HUES6 (cell line): ENCODE measurements at regions not wholly inside any gene's neighbourhood (a gene's known extent, or its start where the extent isn't known, plus 50 kb on each side); places are given as distances from the start of the nearest gene placed in this dataset.

ENCODE experiments used
- H3K27ac ChIP-seq: 2 replicates; pipeline ENCODE4 v1.7.0; 2013; ENCODE audit warnings: low read depth, mild to moderate bottlenecking, low read length, inconsistent platforms
- H3K27me3 ChIP-seq: 2 replicates; pipeline ENCODE4 v1.6.1; 2013; ENCODE audit warnings: low read length; ENCODE audit not compliant: control insufficient read depth, insufficient read depth
- H3K36me3 ChIP-seq: 2 replicates; pipeline ENCODE4 v1.6.1; 2013; ENCODE audit warnings: low read length; ENCODE audit not compliant: control insufficient read depth, insufficient read depth
- H3K4me1 ChIP-seq: 2 replicates; pipeline ENCODE4 v1.6.1; 2013; ENCODE audit warnings: low read length; ENCODE audit not compliant: control insufficient read depth, insufficient read depth
- H3K4me3 ChIP-seq: 2 replicates; pipeline ENCODE4 v1.5.1; 2013; ENCODE audit warnings: low read depth, low read length
- H3K9ac ChIP-seq: one replicate; pipeline ENCODE4 v1.6.1; 2013; ENCODE audit warnings: mild to moderate bottlenecking, low read length
- H3K9me3 ChIP-seq: 2 replicates; pipeline ENCODE4 v1.6.1; 2013; ENCODE audit warnings: low read depth, low read length; ENCODE audit not compliant: control insufficient read depth, insufficient read depth

- no peaks in the 10 kb centered on the region for H3K4me1 ChIP-seq
- H3K36me3 ChIP-seq, result no peaks in the 10 kb centered on the region
- no peaks in the 10 kb centered on the region for H3K27me3 ChIP-seq
- H3K9ac ChIP-seq, result no peak overlapping the region
- no peak overlapping the region for H3K4me3 ChIP-seq
- no peak overlapping the region for H3K27ac ChIP-seq
- H3K9me3 ChIP-seq, result no peaks in the 10 kb centered on the region
Observed at GRCh38 chr2:67462738-67463496, 65.8 kb downstream of the ETAA1 start.

DNA sequence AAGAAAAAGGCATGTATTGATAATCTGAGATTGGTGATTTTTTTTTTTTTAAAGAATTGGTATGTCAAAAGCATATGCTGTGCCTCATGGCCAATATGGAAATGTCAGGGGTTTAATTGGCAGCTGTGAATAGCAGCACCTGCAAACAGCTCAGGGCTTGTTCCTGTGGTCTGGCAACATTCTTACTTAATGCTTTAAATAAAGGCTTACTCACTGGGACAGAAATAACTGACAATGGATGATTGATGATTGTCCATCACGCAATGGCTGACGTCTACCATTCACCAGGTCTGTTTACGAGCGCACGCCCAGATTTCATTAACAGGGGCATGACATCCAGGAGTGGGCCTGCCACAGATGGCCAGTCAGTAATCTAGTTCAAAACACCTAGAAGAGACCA lies 66.7 kb downstream of the ETAA1 start:
- H3K9ac ChIP-seq, result no peak overlapping the region
- no peak overlapping the region for H3K27ac ChIP-seq
- no peak overlapping the region for H3K4me3 ChIP-seq
- H3K36me3 ChIP-seq, result no peaks in the 10 kb centered on the region
- no peaks in the 10 kb centered on the region for H3K27me3 ChIP-seq
- no peaks in the 10 kb centered on the region for H3K4me1 ChIP-seq
- no peaks in the 10 kb centered on the region for H3K9me3 ChIP-seq

GRCh38 chr2:67465623-67466022 lies 68.5 kb downstream of the ETAA1 start:
- Histone ChIP-seq H3K36me3 (no peaks in the 10 kb centered on the region), H3K27me3 (no peaks in the 10 kb centered on the region), H3K9me3 (no peaks in the 10 kb centered on the region), H3K9ac (no peak overlapping the region), H3K4me3 (no peak overlapping the region), H3K27ac (no peak overlapping the region), H3K4me1 (no peaks in the 10 kb centered on the region)

GRCh38 chr2:67466734-67467133 lies 69.6 kb downstream of the ETAA1 start:
- no peak overlapping the region for H3K9ac ChIP-seq
- no peak overlapping the region for H3K27ac ChIP-seq
- no peaks in the 10 kb centered on the region for H3K36me3 ChIP-seq
- no peaks in the 10 kb centered on the region for H3K9me3 ChIP-seq
- H3K4me3 ChIP-seq, result no peak overlapping the region
- H3K27me3 ChIP-seq, result no peaks in the 10 kb centered on the region
- H3K4me1 ChIP-seq, result no peaks in the 10 kb centered on the region

GRCh38 chr2:67471681-67472080 lies 74.5 kb downstream of the ETAA1 start:
- no peaks in the 10 kb centered on the region for H3K36me3 ChIP-seq
- no peaks in the 10 kb centered on the region for H3K9me3 ChIP-seq
- no peaks in the 10 kb centered on the region for H3K4me1 ChIP-seq
- H3K27ac ChIP-seq, result no peak overlapping the region
- H3K27me3 ChIP-seq, result no peaks in the 10 kb centered on the region
- H3K9ac ChIP-seq, result no peak overlapping the region
- H3K4me3 ChIP-seq, result no peak overlapping the region

GRCh38 chr2:67476809-67477790 lies 80.0 kb downstream of the ETAA1 start:
- peaks cover 7% of the 10 kb centered on the region for H3K4me1 ChIP-seq
- H3K27ac ChIP-seq, result no peak overlapping the region
- no peak overlapping the region for H3K9ac ChIP-seq
- no peaks in the 10 kb centered on the region for H3K9me3 ChIP-seq
- H3K4me3 ChIP-seq, result no peak overlapping the region
- H3K36me3 ChIP-seq, result no peaks in the 10 kb centered on the region
- no peaks in the 10 kb centered on the region for H3K27me3 ChIP-seq

DNA sequence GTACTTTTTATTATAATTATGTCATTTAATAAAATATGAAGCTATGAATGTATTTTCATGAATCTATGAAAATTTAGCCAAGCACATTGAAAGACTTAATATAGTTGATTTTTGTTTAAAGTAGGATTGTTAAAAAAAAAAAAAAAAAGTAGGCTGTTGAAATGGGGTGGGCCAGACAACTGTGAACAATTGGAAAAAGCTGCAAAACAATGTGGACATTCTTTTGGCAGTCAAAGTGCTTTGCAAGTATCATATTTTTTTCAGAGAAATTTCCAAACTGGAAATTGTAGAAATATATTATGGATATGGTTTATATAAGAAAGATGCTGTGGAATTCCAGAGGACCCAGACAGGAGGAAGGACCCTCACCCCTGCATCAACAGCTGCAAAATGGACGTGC lies 82.1 kb downstream of the ETAA1 start:
- Histone ChIP-seq H3K27ac (no peak overlapping the region), H3K27me3 (no peaks in the 10 kb centered on the region), H3K4me1 (peaks cover 7% of the 10 kb centered on the region)

GRCh38 chr2:67485431-67485830 lies 88.3 kb downstream of the ETAA1 start:
- Histone ChIP-seq H3K27me3 (no peaks in the 10 kb centered on the region), H3K36me3 (no peaks in the 10 kb centered on the region), H3K9me3 (no peaks in the 10 kb centered on the region), H3K4me3 (no peak overlapping the region), H3K9ac (no peak overlapping the region), H3K27ac (no peak overlapping the region), H3K4me1 (no peaks in the 10 kb centered on the region)

More for the DNA sequence above, 82.1 kb downstream of the ETAA1 start:
- no peaks in the 10 kb centered on the region for H3K9me3 ChIP-seq
- H3K9ac ChIP-seq, result no peak overlapping the region
- H3K36me3 ChIP-seq, result no peaks in the 10 kb centered on the region
- H3K4me3 ChIP-seq, result no peak overlapping the region

- Histone ChIP-seq H3K36me3 (no peaks in the 10 kb centered on the region), H3K9me3 (no peaks in the 10 kb centered on the region), H3K27me3 (no peaks in the 10 kb centered on the region), H3K4me3 (no peak overlapping the region), H3K9ac (no peak overlapping the region), H3K4me1 (no peaks in the 10 kb centered on the region), H3K27ac (no peak overlapping the region)
Observed at GRCh38 chr2:67486041-67486796, 89.1 kb downstream of the ETAA1 start.

- Histone ChIP-seq H3K4me3 (no peak overlapping the region), H3K9me3 (no peaks in the 10 kb centered on the region)
Observed at GRCh38 chr2:67487993-67488392, 90.9 kb downstream of the ETAA1 start.

More at GRCh38 chr2:67487993-67488392, 90.9 kb downstream of the ETAA1 start:
- no peaks in the 10 kb centered on the region for H3K36me3 ChIP-seq
- H3K27me3 ChIP-seq, result no peaks in the 10 kb centered on the region
- no peak overlapping the region for H3K27ac ChIP-seq
- no peaks in the 10 kb centered on the region for H3K4me1 ChIP-seq
- no peak overlapping the region for H3K9ac ChIP-seq
